ENCODE measurements at regions not wholly inside any gene's neighbourhood (a gene's known extent, or its start where the extent isn't known, plus 50 kb on each side); places are given as distances from the start of the nearest gene placed in this dataset.

GRCh38 chr4:188619456-188620149 lies 480.4 kb downstream of the TRIML1 start:
- no peak overlapping the region for H3K27ac ChIP-seq (ENCODE audit: extremely low read depth, low read depth, low read length)
- H3K36me3 ChIP-seq (ENCODE audit: control insufficient read depth in 2 of 2, insufficient read depth in 1 of 2, low read length in 2 of 2): no peaks in the 10 kb centered on the region
- TF ChIP-seq GLIS1 (tag by site-specific recombination; IDR thresholded peaks at IDR 0.05): peak; percentile 43
- no peak for TF ChIP-seq ZNF658 (tag by site-specific recombination; IDR thresholded peaks at IDR 0.05)
- ChIA-PET POLR2A (no interaction called here), CTCF (no interaction called here)
- H3K4me3 ChIP-seq (ENCODE audit: low read depth, low read length): no peak overlapping the region
- no peaks in the 10 kb centered on the region for H3K4me1 ChIP-seq (ENCODE audit: control insufficient read depth, insufficient read depth, low read length)
- H3K9me3 ChIP-seq (ENCODE audit: control insufficient read depth, insufficient read depth, low read depth, low read length): no peaks in the 10 kb centered on the region

GRCh38 chr4:188620608-188621007 lies 481.4 kb downstream of the TRIML1 start:
- TF ChIP-seq, protein P1, sequence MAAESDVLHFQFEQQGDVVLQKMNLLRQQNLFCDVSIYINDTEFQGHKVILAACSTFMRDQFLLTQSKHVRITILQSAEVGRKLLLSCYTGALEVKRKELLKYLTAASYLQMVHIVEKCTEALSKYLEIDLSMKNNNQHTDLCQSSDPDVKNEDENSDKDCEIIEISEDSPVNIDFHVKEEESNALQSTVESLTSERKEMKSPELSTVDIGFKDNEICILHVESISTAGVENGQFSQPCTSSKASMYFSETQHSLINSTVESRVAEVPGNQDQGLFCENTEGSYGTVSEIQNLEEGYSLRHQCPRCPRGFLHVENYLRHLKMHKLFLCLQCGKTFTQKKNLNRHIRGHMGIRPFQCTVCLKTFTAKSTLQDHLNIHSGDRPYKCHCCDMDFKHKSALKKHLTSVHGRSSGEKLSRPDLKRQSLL (tag by site-specific recombination; IDR thresholded peaks at IDR 0.05): no peak
- TF ChIP-seq ZNF561 (tag by site-specific recombination; IDR thresholded peaks at IDR 0.05; ENCODE audit: borderline replicate concordance) (no peak), ZNF146 (tag by site-specific recombination; IDR thresholded peaks at IDR 0.05) (no peak), TCF7L2 (IDR thresholded peaks at IDR 0.05; ENCODE audit: borderline replicate concordance, low read depth, low read length) (no peak), ZNF184 (tag by site-specific recombination; IDR thresholded peaks at IDR 0.05) (no peak), ZNF404 (tag by site-specific recombination; IDR thresholded peaks at IDR 0.05) (no peak), GLI2 (tag by site-specific recombination; IDR thresholded peaks at IDR 0.05; ENCODE audit: borderline replicate concordance, low read depth) (no peak), ZNF580 (tag by site-specific recombination; IDR thresholded peaks at IDR 0.05) (no peak), YY1 (tag by site-specific recombination; IDR thresholded peaks at IDR 0.05) (no peak), ZNF174 (tag by site-specific recombination; IDR thresholded peaks at IDR 0.05) (no peak), REST (tag by site-specific recombination; IDR thresholded peaks at IDR 0.05) (no peak), ZNF600 (tag by site-specific recombination; IDR thresholded peaks at IDR 0.05) (no peak), ZNF175 (tag by site-specific recombination; IDR thresholded peaks at IDR 0.05) (no peak), ZNF324 (tag by site-specific recombination; IDR thresholded peaks at IDR 0.05) (no peak), KLF10 (tag by site-specific recombination; IDR thresholded peaks at IDR 0.05) (no peak)
- TF ChIP-seq, protein P2, sequence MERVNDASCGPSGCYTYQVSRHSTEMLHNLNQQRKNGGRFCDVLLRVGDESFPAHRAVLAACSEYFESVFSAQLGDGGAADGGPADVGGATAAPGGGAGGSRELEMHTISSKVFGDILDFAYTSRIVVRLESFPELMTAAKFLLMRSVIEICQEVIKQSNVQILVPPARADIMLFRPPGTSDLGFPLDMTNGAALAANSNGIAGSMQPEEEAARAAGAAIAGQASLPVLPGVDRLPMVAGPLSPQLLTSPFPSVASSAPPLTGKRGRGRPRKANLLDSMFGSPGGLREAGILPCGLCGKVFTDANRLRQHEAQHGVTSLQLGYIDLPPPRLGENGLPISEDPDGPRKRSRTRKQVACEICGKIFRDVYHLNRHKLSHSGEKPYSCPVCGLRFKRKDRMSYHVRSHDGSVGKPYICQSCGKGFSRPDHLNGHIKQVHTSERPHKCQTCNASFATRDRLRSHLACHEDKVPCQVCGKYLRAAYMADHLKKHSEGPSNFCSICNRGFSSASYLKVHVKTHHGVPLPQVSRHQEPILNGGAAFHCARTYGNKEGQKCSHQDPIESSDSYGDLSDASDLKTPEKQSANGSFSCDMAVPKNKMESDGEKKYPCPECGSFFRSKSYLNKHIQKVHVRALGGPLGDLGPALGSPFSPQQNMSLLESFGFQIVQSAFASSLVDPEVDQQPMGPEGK (tag by site-specific recombination; IDR thresholded peaks at IDR 0.05): no peak
- TF ChIP-seq, protein P3, sequence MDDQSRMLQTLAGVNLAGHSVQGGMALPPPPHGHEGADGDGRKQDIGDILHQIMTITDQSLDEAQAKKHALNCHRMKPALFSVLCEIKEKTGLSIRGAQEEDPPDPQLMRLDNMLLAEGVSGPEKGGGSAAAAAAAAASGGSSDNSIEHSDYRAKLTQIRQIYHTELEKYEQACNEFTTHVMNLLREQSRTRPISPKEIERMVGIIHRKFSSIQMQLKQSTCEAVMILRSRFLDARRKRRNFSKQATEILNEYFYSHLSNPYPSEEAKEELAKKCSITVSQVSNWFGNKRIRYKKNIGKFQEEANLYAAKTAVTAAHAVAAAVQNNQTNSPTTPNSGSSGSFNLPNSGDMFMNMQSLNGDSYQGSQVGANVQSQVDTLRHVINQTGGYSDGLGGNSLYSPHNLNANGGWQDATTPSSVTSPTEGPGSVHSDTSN (CRISPR knock-in tag; IDR thresholded peaks at IDR 0.05): no peak
- no peak overlapping the region for H3K4me3 ChIP-seq (ENCODE audit: low read depth, low read length)
- ChIA-PET POLR2A (no interaction called here), CTCF (no interaction called here)
- no peaks in the 10 kb centered on the region for H3K4me1 ChIP-seq (ENCODE audit: control insufficient read depth, insufficient read depth, low read length)
- no peak overlapping the region for H3K27ac ChIP-seq (ENCODE audit: extremely low read depth, low read depth, low read length)
- H3K36me3 ChIP-seq (ENCODE audit: control insufficient read depth in 2 of 2, insufficient read depth in 1 of 2, low read length in 2 of 2): no peaks in the 10 kb centered on the region
- no peaks in the 10 kb centered on the region for H3K9me3 ChIP-seq (ENCODE audit: control insufficient read depth, insufficient read depth, low read depth, low read length)
